ENCODE measurements at regions not wholly inside any gene's neighbourhood (a gene's known extent, or its start where the extent isn't known, plus 50 kb on each side); places are given as distances from the start of the nearest gene placed in this dataset.

DNA sequence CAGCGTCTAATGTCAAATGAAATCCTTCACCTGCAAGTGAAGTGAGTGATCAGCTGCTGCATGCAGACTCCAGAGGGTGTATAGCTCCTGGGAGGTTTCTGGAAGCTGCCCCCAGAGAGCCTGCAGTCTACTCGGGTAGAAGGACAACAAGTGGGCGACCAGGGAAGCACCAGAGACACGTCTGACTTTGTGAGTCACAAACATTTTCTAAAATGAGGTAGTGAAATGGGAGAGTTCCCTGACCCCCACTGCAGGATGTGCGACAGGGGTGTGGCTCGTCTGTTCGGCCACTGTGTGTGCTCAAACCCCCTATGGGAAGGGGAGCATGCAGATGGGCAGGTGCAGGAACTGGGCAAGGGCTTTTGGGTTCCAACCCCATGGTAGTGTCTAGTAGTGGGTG lies 177.1 kb upstream of the PRKCQ start:
- DNase-seq, result no peak
- Histone ChIP-seq H3F3A (ENCODE audit: insufficient read depth) (no peaks in the 10 kb centered on the region), H3K79me2 (ENCODE audit: insufficient read depth) (no peaks in the 10 kb centered on the region), H3K36me3 (ENCODE audit: low read depth) (no peaks in the 10 kb centered on the region), H3K4me3 (no peak overlapping the region), H3K9me3 (ENCODE audit: low read depth) (no peaks in the 10 kb centered on the region), H3K27ac (no peak overlapping the region), H3K4me2 (ENCODE audit: unreplicated experiment) (no peak overlapping the region), H3K27me3 (replicated peaks; ENCODE audit: insufficient read depth) (no peaks in the 10 kb centered on the region), H3K4me1 (ENCODE audit: insufficient read depth) (0 out of 2 replicates have a peak, but pooled peaks cover 6% of the 10 kb centered on the region), H4K20me1 (ENCODE audit: insufficient read depth) (no peaks in the 10 kb centered on the region), H3K9me2 (ENCODE audit: insufficient read depth) (no peaks in the 10 kb centered on the region), H3K9ac (no peak overlapping the region), H2AFZ (no peak overlapping the region)
- TF ChIP-seq EZH2 (IDR thresholded peaks at IDR 0.05; ENCODE audit: insufficient read depth, poor library complexity, severe bottlenecking) (no peak), EZH2phosphoT487 (IDR thresholded peaks at IDR 0.05; ENCODE audit: insufficient read depth, low read depth) (no peak)
- 39 to 44% methylated on average over 7 of the region's 7 CpGs for WGBS, 2 experiments (ENCODE audit: low coverage in 1 of 2, low lambda C conversion rate in 2 of 2, missing lambda C conversion rate in 2 of 2)
- in situ Hi-C loops (cut with MboI), result no loop called here

DNA sequence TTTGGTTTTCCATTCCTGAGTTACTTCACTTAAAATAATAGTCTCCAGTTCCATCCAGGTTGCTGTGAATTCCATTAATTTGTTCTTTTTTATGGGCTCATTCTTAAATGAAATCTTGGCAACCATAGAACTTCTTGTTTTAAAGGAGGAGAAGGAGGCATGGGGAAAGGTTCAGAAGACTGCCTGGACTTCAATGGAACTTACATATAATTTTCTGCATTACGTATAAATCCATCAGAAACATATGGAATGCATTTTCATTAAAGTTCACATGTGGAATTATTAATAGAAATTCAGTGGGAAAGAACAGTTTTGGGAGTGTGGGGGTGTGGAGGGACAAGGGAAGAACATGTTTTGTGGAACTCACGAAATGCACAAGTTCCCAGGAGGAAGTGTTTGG lies 176.6 kb upstream of the PRKCQ start:
- Histone ChIP-seq H3K79me2 (ENCODE audit: insufficient read depth) (no peaks in the 10 kb centered on the region), H3K27me3 (replicated peaks; ENCODE audit: insufficient read depth) (no peaks in the 10 kb centered on the region), H3F3A (ENCODE audit: insufficient read depth) (no peaks in the 10 kb centered on the region), H3K4me3 (no peak overlapping the region), H3K9me2 (ENCODE audit: insufficient read depth) (no peaks in the 10 kb centered on the region), H3K36me3 (ENCODE audit: low read depth) (no peaks in the 10 kb centered on the region), H4K20me1 (ENCODE audit: insufficient read depth) (no peaks in the 10 kb centered on the region), H3K9me3 (ENCODE audit: low read depth) (no peaks in the 10 kb centered on the region), H3K27ac (no peak overlapping the region), H3K4me2 (ENCODE audit: unreplicated experiment) (no peak overlapping the region), H3K9ac (no peak overlapping the region), H2AFZ (no peak overlapping the region), H3K4me1 (ENCODE audit: insufficient read depth) (0 out of 2 replicates have a peak, but pooled peaks cover 6% of the 10 kb centered on the region)
- no peak for DNase-seq
- 20 to 23% methylated on average over 2 of the region's 2 CpGs for WGBS, 2 experiments (ENCODE audit: low coverage in 1 of 2, low lambda C conversion rate in 2 of 2, missing lambda C conversion rate in 2 of 2)
- TF ChIP-seq EZH2 (IDR thresholded peaks at IDR 0.05; ENCODE audit: insufficient read depth, poor library complexity, severe bottlenecking), result no peak
- in situ Hi-C loops (cut with MboI), result no loop called here

DNA sequence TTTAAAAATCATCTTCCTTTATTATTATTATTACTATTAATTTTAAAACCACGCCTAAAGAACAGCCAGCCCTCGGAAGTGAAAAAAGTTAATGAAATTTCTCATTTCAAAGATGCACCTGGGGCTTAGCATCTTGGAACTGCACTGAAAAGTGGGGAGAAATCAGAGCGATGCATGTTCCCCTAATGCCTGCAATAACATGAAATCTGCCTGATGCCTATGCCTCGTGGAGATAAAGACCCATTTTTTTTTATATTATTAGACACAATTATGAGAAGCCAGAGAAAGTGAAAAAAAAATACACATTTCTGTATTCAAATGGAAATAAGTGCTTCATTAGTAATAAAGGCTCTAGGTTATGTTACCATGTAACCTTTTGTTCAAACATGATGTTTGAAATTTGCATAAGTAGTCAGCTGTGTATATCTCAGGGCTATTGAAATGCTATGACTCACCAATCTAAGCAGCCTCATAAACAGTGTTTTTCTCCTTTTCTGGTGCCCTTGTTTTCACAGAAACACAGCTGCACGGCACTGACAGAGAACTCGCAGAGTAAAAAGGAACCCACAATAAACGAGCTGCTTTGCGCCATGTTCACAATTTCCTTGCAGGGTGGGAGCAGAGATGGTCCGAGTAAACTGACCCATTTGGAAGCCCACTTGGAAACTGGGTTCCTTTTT lies 175.8 kb upstream of the PRKCQ start:
- Histone ChIP-seq H3K9me3 (ENCODE audit: low read depth) (no peaks in the 10 kb centered on the region), H3K36me3 (ENCODE audit: low read depth) (no peaks in the 10 kb centered on the region), H3K4me1 (ENCODE audit: insufficient read depth) (0 out of 2 replicates have a peak, but pooled peaks cover 6% of the 10 kb centered on the region), H3K4me3 (no peak overlapping the region), H3K27ac (no peak overlapping the region), H3K79me2 (ENCODE audit: insufficient read depth) (no peaks in the 10 kb centered on the region), H3K4me2 (ENCODE audit: unreplicated experiment) (no peak overlapping the region), H3K27me3 (replicated peaks; ENCODE audit: insufficient read depth) (no peaks in the 10 kb centered on the region), H4K20me1 (ENCODE audit: insufficient read depth) (no peaks in the 10 kb centered on the region), H3K9me2 (ENCODE audit: insufficient read depth) (no peaks in the 10 kb centered on the region), H3F3A (ENCODE audit: insufficient read depth) (no peaks in the 10 kb centered on the region), H3K9ac (no peak overlapping the region), H2AFZ (no peak overlapping the region)
- in situ Hi-C loops (cut with MboI), result no loop called here
- DNase-seq, result peak; percentile 60
- no peak for TF ChIP-seq EZH2phosphoT487 (IDR thresholded peaks at IDR 0.05; ENCODE audit: insufficient read depth, low read depth)
- no peak for TF ChIP-seq EZH2 (IDR thresholded peaks at IDR 0.05; ENCODE audit: insufficient read depth, poor library complexity, severe bottlenecking)
- WGBS, 2 experiments (ENCODE audit: low coverage in 1 of 2, low lambda C conversion rate in 2 of 2, missing lambda C conversion rate in 2 of 2), result 60 to 63% methylated on average over 9 of the region's 9 CpGs

DNA sequence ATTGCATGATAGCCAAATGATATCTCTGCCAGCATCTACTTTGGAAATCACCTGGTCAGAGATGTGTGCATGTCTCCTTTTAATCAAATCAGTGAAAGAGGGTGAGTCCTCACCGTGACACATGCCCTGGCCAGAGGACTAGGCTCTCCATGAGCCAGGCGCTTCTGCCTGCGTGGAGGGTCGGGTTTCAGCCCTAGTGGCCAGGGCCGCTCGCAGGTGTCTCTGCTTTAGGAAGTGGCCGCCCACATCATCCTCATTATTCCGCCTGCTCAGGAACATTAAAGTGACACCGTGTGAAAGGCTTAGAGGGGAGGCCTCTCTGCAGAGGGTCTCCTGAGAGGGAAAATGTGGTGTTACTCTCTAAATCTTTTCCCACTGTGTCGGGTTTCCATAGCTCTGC lies 173.6 kb upstream of the PRKCQ start:
- H2AFZ ChIP-seq, result no peak overlapping the region
- no peak for DNase-seq
- no peak for TF ChIP-seq EZH2 (IDR thresholded peaks at IDR 0.05; ENCODE audit: insufficient read depth, poor library complexity, severe bottlenecking)
- TF ChIP-seq EZH2phosphoT487 (IDR thresholded peaks at IDR 0.05; ENCODE audit: insufficient read depth, low read depth), result no peak
- H4K20me1 ChIP-seq (ENCODE audit: insufficient read depth), result no peaks in the 10 kb centered on the region
- 78 to 82% methylated on average over 10 of the region's 10 CpGs for WGBS, 2 experiments (ENCODE audit: low coverage in 1 of 2, low lambda C conversion rate in 2 of 2, missing lambda C conversion rate in 2 of 2)
- H3K27ac ChIP-seq, result no peak overlapping the region
- H3K79me2 ChIP-seq (ENCODE audit: insufficient read depth), result no peaks in the 10 kb centered on the region
- H3K4me1 ChIP-seq (ENCODE audit: insufficient read depth), result peaks cover 15% of the 10 kb centered on the region
- in situ Hi-C loops (cut with MboI), result no loop called here
- H3K36me3 ChIP-seq (ENCODE audit: low read depth), result no peaks in the 10 kb centered on the region
- no peak overlapping the region for H3K9ac ChIP-seq
- no peaks in the 10 kb centered on the region for H3K9me3 ChIP-seq (ENCODE audit: low read depth)
- H3K4me2 ChIP-seq (ENCODE audit: unreplicated experiment), result no peak overlapping the region
- H3K4me3 ChIP-seq, result no peak overlapping the region
- no peaks in the 10 kb centered on the region for H3K27me3 ChIP-seq (replicated peaks; ENCODE audit: insufficient read depth)
- peaks cover 11% of the 10 kb centered on the region for H3F3A ChIP-seq (ENCODE audit: insufficient read depth)
- H3K9me2 ChIP-seq (ENCODE audit: insufficient read depth), result no peaks in the 10 kb centered on the region
